GM19238 (cell line): ENCODE measurements at regions not wholly inside any gene's neighbourhood (a gene's known extent, or its start where the extent isn't known, plus 50 kb on each side); places are given as distances from the start of the nearest gene placed in this dataset.
A peak's percentile ranks its signal among the peaks of the same experiment; 100 is the strongest.

Experiments used
- DNase-seq: peaks from one replicate; pipeline ENCODE4 v3.0.0; 2011; ENCODE audit warnings: low spot score; ENCODE audit not compliant: insufficient read length

GRCh38 chr12:92582893-92583292, 119.9 kb upstream of the PLEKHG7 start:
- DNase-seq = no peak

GRCh38 chr12:92582475-92582874, 120.3 kb upstream of the PLEKHG7 start:
- no peak for DNase-seq

- DNase-seq = no peak
Observed at GRCh38 chr12:92581604-92582003, 121.2 kb upstream of the PLEKHG7 start.

- no peak for DNase-seq
Observed at GRCh38 chr12:92574911-92575570, 127.7 kb upstream of the PLEKHG7 start.

- DNase-seq = no peak
Observed at GRCh38 chr12:92574051-92574783, 128.6 kb upstream of the PLEKHG7 start.

GRCh38 chr12:92573104-92573503, 129.7 kb upstream of the PLEKHG7 start:
- no peak for DNase-seq

DNA sequence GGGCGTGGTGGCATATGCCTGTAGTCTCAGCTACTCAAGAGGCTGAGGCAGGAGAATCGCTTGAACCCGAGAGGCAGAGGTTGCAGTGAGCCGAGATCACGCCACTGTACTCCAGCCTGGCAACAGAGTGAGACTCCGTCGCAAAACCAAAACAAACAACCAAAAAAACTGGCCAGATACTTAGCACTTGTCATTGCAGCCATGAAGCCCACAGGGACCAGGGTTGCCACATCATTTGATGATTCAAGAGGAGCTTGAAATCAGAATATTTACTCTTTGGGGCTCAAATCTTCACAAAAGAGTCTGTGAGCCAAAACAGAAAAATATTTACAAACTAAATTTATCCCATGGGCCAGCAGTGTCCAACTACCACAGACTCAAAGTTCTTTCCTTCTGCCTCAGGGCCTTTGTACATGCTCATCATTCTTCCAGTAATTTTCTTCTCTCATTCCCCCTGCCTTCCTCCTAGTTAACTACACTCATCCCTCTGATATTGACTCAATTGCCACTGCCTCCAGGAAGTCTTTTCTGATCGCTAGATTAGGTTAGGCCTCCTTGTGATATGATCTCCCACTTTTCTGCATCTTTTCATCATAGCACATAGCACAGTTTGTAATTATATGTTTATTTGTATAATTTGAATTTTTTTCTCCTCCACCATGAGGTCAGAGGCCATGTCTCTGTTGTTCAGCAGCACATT, 130.8 kb upstream of the PLEKHG7 start:
- DNase-seq = no peak

- no peak for DNase-seq
Observed at GRCh38 chr12:92571169-92571568, 131.6 kb upstream of the PLEKHG7 start.

DNA sequence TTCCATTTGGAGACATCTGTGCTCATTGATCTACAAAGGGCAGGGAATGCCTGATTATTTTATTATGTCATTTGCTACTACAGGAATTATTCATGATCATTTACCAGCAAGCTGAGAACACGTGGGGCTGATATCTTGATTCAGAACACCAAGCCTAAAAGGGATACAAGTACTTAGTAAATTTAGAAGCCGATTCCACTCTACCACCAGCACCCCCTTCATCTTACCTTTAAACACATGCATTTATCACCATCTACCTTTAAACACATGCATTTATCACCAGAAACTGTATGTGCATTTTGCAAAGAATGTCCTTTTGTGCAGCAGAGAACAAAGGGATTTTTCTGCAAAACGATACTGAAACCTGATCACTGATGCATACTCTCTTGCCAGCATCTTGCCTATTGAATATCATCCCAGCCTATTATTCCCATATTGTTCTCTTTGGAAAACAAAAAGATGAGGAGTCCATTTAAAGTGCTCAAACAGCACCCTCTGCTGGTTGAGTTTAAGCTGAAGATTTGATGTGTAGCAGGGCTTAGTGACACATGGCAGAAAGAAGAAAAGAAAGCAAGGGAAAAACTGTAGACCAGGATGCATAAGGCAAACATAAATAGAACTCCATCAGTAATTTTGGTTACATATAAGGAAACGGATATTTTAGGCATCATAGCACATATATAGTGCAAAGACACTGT, 132.6 kb upstream of the PLEKHG7 start:
- peak; percentile 23 for DNase-seq

GRCh38 chr12:92568691-92569090, 134.1 kb upstream of the PLEKHG7 start:
- no peak for DNase-seq

DNA sequence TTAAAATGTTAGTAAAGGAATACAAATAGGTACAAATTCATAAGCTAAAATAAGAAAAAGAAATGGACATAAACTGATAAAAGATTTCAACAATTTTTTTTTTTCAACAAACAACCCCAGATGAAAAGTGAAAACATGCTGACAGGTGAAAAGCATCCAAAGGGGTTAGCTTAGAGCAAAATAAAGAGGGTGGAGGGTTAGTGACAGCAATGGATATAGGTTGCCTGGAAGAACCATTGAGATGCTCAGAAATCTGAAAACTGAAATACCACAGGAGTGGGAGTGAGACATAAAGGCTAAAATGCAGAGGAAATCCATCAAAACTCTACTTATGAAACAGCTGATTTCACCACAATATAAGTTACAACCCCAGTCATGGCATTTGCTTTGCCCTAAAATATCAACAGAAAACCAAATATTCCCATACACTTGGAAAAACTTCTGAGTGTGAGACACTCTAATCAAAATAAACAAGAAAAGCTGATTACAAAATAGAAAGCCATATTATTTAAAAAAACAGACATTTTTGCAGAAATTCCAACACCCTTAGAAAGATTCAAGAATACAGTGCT, 136.3 kb upstream of the PLEKHG7 start:
- no peak for DNase-seq

- no peak for DNase-seq
Observed at GRCh38 chr12:92563819-92564218, 139.0 kb upstream of the PLEKHG7 start.

DNA sequence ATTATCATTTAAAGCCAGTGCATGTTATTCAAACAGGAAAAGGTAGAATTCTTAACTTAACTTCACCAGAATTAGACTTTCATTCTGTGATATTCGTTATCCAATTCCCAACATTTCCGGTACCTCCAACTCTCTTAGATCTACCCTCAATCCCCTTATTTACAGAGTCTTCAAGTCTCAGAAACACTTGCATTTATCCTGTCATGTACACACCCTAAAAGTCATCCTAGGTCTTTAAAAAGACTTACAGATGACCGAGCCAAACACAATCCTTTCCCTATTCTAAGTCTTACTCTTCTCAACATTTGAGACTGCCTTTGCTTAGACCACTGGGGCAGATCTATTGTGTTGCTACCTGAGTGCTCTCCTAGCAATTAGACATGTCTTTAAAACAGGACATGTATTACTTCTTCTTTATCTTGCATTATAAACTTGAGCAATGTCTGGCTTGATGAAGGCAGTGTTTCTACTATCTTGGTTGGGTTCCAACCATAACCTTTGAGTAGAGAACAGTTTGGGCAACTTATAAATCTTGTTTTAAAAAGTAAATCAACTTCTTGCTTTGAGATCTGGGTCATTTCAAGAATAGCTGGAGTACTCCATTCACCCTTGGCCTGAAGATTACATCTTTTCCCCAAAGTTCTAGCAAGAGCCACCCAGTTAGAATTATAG, 140.6 kb upstream of the PLEKHG7 start:
- no peak for DNase-seq

DNA sequence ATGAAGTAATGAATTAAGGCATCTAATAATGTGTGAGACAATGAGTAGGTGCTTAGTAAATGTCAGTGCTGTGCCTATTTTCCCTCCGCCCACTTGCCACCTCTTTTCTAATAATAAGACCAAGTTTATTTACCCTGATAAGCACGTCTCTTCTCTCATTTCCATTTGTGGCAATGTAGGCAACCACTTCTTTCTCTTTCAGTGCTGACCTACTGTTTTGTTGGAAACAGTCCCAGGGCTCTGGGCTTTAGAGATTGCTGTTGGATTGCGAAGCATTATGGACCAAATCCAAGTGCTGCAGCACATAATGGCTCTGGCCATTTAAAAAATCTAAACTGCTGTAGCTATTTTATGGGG, 141.3 kb upstream of the PLEKHG7 start:
- DNase-seq = no peak

GRCh38 chr12:92560713-92561542, 141.9 kb upstream of the PLEKHG7 start:
- DNase-seq = no peak

DNA sequence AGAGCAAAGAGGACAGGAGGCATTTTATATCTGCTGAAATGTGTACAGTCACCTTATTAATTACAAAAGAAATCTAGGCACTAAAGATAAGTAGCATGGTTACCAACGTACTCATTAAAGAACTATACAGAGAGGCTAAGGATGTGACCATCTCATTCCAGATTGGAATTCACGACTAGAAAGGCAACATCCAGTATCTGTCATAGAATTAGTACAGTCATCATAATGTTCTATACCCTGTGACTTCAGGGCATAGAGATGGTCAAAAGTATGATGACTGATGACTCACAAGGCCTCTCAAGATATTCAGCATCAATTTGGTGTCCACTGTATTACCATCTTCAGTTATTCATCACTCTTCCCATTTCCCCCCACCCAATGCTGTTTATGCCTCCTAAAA, 144.0 kb upstream of the PLEKHG7 start:
- DNase-seq = no peak

GRCh38 chr12:92558215-92558773, 144.5 kb upstream of the PLEKHG7 start:
- DNase-seq = no peak

DNA sequence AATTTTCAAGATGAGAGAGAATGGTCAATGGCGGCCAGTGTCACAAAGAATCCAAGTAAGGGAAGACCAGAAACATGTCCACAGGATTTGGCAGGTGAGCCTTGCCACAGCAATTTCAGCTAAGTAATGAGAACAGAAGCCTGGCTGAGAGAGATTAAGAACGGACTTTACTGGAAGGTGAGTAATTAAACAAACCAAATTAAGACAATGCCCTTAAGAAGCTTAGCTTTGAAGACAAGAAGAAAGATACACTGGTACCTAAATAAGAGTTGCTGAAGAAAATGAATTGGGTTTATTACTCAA, 145.4 kb upstream of the PLEKHG7 start:
- no peak for DNase-seq

GRCh38 chr12:92556637-92557421, 146.0 kb upstream of the PLEKHG7 start:
- no peak for DNase-seq
